NCI-H446 (cell line): ENCODE measurements at regions not wholly inside any gene's neighbourhood (a gene's known extent, or its start where the extent isn't known, plus 50 kb on each side); places are given as distances from the start of the nearest gene placed in this dataset.
"Not testable (repeated sequence)": the region's sequence is repeated elsewhere in the genome, so short reads cannot be mapped to it uniquely, and the experiment has no call there.

Experiments
- DNase-seq, 2 experiments: peaks; one replicate each; lab custom pipeline; 2025; lab: John Stamatoyannopoulos, UW

DNA sequence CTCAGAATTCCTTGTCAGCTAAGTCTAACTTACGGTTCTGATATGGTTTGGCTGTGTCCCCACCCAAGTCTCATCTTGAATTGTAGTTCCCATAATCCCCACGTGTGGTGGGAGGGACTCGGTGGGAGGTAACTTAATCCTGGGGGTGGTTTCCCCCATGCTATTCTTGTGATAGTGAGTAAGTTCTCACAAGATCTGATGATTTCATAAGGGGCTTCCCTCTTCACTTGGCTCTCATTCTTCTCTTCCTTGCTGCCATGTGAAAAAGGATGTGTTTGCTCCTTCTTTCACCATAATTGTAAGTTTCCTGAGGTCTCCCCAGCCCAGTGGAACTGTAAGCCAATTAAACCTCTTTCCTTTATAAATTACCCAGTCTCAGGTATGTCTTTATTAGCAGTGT is 163.0 kb downstream of the PMAIP1 start:
- not testable (repeated sequence) for DNase-seq

DNA sequence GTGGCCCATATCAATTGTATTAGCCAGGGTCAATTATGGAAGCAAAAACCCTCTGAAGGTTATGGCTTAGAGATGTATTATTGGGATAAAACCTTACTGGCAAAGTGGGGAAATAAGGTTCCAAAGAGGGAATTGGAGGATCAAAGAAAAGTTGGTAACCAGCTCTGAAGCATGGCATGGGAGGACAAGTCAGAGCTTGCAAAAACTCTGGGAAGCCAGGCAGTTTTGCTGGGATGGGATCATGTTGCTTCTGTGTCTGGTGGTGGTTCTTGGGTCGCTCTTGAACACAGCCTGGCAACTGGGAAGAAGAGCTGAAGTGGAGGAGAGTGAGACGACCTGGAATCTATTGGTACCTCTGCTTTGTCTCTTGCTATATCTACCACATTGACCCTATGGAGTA is 162.6 kb downstream of the PMAIP1 start:
- DNase-seq = no peak

DNA sequence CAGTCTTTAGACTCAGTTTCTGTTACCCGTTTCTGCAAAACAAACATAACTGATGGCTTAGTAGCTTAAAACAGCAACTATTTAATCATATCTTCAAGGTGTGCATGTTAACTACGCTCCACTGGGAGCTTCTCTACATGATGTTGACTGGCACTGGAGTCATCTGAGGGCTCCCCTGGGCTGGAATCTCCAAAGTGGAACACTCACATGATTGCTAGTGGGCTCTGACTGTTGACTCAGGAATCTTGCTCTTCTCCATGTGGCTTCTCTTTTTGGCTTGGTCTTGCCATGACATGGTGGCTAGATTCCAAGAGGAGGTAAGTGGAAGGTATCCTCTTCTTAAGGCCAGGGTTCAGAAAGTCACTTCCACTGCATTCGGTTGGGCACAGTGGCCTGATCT is 160.8 kb downstream of the PMAIP1 start:
- DNase-seq = no peak

DNA sequence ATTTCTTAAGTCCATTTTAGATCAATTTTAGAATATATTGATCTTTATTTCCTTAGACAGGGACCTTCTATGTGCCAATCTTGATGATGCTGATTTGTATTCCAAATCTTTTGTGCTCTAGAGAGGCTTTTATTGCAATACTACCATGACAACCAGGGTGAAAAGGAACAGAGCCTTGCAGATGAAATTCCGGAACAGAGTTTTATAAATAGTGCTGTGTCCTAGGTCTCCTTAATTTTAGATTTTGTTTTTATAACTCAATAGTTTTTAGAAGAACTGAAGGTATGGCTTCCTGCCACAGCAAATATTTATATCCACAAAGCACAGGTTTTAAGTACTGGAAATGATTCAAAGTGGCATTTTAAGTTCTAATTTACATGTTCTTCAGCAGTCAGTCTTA is 160.2 kb downstream of the PMAIP1 start:
- DNase-seq = no peak

DNA sequence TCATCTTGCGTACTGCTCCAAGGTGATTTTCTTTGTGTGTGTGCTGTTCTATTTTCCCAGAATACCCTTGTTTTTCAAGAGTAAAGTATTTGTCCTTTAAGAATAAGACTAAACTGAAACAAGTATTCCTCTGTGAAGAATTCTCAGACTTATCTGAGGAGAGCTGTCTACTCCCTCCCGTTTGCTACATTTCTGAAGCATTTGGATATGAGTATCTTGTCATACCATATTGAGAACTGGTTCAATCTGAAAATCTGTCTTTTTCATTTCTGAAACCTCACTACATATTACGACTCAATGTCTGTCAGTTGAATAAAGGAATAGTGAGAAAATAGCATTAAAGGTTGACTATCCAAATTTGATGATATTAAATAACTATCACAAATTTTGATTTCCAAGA is 159.4 kb downstream of the PMAIP1 start:
- no peak for DNase-seq

DNA sequence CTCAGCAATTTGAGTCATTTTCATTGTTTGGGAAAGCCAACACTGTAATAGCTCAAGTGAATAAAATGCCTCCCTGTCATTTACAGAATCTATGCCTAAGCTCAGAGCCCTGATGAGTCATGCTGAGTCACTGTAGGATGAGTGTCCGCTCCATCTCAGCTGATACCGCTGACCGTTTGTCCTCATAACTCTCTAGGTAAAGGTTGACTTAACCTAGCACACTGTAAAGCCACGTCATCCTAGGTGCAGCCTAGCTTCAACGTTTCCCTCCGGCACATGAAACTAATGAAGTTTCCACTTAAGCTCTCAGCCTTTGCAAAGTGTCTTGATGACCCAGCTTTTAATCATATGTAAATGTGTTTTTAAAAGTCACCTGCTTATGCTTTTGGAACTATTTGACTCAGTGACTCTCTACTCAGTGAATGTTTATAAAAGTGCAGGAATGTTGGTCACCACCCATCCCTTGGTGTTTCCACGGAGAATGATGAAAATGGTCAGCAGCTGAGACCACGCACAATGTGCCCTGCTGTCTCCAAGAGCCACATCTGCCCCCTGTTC is 154.0 kb downstream of the PMAIP1 start:
- no peak for DNase-seq

DNA sequence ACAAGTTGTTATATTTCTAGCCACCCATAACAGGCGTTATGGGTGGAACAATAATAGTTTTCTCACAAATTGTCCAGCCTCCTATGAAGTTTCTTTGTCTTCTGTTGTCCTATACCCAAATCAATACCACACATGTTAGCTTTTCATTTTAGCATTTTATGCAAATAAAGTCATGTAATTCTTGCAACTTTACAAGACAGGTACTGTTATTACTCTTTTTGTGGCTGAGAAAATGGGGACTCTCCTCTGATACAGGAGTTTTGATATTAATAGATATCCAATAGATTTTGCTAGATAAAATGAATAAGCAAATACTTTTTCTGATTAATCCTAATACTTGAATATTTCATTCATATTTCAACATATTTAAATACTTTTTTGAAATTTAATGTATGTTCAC is 151.0 kb downstream of the PMAIP1 start:
- no peak for DNase-seq

DNA sequence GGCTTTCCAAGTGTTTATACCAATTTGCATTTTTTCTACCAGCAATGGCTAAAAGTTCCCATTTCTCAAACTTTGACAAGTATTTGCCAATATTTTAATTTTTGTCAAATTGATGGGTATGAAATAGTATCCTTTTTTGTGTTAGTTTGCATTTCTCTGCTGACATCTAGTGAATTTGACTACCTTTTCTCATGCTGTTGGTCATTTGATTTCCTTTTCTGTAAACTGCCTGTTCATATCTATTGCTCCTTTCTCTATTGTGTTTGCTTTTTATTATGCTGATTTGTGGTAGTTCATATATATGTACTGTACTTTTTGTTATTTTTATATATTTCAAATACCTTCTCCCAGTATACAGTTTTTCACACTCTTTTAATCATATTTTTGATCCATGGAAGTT is 149.4 kb downstream of the PMAIP1 start:
- DNase-seq = no peak

DNA sequence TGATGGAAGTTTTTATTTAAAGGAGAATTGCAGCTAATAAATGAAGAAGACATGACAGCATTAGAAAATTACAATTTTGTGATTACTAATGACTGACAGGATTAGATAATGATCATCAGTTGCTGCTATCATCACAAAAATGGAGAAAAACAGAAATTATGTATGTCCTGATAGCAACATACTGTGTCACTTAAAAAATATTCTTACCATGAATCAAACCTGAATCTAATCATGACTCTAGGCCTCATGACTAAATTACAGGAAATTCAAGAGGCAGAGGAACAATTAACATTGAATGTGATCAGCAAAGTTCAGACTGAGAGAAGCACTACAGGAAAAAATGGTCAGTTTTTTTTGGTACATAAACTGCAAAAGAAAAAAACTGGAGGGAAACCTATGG is 147.8 kb downstream of the PMAIP1 start:
- DNase-seq = no peak

DNA sequence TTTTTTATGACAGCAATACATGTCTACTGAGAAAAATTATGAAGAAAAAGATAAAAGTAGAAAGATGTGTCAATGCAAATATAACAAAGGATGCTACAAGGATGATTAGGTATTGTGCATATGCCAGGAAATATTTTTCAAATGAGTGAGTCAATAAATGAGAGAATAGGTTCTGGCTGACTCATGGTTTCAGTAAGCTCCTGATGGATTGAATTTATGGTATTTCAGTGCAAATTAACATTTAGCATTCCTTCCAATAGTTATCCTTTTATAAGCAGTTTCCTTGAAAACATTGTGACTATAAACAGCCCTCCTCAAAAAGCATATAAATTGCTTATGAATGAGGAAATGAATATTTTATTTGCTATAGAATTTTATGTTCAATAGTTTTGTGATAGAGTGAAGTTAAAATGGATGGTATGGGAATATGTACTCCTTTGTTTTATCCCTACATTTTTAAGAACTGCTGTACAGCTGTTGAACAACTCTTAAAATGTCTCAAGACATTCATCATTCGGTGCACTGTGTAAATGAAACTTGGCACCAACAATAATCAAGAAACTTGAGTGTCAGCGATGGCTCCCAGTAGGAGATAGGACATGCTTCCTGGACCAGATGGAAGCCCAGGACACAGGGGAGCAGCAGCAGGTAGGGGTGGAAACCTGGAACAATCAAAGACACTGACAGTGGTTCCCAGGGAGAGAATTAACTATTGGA is 144.7 kb downstream of the PMAIP1 start:
- peak in 1 of 2 experiments; percentile 33 for DNase-seq

DNA sequence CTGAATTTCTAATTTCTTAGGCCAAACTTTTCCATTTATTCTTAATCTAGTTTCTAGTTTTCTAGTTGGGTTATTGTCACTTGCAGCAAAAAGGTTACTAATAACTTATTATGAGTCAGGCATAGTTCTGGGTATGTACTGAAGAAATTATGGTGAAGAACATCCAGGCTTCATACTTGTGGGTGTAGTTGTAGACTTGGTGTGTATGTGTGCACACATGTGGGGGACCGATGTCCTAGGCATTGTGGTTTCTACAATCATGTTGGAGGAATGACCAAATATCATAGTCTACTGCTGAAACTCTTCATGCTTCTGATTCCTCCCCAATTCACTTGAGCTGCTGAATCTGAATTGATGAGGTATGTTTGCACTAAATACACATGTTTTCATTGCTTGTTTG is 141.2 kb downstream of the PMAIP1 start:
- no peak for DNase-seq

DNA sequence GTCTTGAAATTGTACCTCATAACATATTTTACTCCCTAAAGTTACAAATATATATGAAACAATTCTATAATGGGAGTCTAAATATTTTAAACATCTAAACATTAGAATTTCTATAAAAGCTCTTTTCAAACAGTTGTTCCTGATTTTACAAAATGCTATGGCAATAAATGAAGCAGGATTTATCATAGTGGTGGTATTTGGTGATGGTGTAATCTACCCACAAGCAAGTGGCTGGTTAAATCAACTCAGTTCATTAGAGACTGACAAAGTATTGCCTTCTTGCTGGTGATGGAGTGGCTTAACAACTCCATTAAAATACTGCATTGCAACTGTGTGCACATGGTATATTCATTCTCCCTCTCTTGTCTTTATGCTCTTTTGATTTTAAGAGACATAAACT is 138.9 kb downstream of the PMAIP1 start:
- no peak for DNase-seq

DNA sequence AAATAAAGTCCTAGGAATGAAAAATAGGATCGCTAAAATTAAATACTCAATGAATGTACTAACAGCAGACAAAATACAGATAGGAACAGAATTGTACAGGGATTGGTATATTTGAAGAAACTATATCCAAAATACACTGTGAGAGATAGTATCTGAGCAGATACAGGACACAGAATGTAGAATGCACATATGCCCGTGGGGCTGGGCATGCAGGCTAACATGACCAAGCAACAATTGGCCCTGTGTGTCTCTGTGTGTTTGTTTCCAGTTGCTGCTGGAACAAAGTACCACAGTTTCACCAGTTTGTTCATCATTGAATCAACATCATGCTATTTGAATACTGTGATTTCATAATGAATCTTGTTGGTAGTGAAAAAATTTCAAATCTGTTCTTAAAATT is 127.6 kb downstream of the PMAIP1 start:
- no peak for DNase-seq

DNA sequence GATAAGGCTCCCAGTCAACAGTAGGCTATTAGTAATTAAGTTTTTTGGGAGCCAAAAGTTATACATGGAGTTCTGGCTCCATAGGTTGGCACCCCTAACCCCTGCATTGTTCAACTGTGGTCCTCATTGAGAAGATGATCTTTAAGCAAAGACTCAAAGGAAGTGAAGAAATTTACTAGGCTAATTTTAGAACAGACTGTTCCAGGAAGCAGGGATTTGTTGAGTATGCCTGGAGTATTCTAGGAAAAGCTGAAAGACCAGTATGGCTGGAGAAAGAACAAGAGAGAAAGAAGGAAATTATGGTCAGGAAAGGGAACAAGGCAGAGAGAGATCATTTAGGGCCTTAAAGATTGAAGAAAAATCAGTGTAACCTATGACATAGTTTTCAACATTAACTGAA is 125.1 kb downstream of the PMAIP1 start:
- no peak for DNase-seq

DNA sequence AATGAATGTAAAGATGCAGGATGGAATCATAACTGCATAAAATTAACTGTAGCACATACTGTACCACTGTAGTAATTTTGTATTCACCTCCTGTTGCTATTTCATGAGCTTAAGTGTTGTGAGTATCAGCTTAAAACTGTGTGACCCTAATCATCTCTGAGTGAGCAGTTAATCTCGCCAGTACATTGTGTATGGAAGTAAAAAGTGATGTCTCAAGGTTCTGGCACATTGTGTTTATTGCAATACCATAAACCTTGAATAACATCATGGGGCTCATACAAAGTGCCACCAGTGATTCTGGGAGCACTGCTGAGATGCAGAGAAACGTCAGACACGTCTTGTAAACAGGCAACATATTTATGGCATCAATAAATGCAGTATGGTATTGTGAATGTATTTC is 124.5 kb downstream of the PMAIP1 start:
- no peak for DNase-seq

DNA sequence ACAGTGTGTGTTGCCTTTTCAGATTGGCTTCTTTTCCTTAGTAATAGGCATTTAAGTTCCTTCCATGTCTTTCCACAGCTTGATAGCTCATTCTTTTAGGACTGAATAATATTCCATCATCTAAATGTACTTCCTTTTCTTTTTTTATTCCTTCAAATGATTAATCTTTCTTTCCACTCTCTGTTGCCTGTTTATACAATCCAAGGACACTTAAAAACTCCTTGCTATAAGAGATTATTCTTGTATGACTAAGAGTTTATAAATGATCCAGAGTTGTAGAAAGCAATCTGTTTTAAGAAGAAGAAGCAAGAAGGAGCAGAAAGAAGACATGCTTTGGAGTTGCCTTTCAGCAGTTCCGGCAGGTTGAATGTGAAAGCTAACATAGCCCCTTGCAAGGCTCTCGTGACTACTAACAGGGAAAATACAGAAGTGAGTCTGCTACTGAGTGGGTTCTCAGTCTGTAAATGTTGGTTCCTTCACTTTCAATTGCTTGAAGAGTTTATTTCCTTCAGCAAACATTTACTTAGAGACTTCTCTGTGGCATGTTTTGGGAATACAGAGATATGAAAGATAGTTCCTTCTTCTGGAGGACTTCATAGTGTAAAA is 123.0 kb downstream of the PMAIP1 start:
- DNase-seq = no peak

DNA sequence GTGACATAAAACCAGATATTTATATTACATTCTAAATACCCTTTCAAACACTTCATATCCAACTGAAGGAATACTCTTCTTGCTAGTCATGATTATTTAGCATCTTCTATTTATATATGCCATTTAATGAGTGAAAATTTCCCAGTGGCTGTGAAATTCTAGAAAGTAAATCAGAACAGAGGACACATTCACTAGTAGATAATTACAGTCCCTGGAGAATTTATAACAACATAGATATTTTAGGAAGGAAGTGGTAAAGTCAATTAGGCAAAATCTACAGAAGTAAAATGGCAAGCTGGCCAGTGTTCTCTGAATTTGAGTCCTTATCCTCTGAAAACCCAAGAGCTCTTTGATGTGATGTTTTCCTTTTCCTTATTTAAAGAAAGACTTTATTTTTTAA is 121.8 kb downstream of the PMAIP1 start:
- no peak for DNase-seq

DNA sequence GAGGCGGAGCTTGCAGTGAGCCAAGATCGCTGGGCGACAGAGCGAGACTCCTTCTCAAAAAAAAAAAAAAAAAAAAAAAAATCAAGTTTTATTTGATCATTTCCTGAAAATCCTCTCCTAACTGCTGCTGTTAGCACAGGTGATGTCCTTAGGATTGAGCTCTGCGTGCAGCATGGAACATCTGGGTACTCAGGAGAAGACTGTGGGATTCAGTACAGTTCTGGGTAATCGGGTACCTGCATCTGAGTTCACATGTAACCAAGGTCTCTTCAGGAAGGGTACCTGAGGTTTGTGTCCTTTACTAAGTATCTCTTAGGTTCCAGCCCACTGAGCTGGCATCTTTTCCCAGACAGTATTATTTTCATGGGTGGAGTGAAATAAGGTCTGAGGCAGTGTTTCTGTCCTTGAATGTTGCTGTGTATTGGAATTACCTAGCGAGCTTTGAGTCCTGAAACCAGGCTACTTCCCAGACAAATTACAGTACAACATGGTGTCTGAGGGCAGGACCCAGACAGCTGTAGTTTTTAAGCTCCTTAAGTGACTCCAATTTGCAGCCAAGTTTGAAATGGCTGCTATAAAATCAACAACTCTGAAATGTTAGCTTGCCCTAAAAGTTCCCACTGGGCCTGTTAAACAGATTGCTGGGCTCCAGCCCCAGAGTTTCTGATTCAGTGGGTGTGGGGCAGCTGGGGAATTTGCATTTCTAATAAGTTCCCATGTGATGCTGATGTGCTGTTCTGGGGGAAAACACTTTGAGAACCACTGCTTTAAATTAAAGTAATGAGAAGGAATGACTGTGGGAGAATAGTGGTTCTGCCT is 120.5 kb downstream of the PMAIP1 start:
- no peak for DNase-seq

DNA sequence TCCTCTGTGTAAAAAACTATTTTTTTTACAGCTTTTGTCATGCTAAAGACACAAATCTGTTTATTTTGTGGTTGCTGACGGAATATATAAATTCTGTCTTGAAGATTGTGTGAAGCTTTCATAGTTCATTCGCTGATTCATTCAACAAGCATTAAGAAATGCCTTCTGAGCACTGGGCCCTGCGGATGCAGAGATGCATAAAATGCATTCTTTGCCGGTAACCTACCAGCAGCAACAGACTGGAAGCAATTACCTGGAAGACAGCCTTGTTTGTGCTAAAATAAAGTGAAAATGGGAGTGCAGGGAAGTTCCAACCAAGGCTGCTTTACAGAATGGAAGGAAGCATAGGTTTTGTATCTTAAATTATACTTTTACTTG is 119.7 kb downstream of the PMAIP1 start:
- DNase-seq = no peak

DNA sequence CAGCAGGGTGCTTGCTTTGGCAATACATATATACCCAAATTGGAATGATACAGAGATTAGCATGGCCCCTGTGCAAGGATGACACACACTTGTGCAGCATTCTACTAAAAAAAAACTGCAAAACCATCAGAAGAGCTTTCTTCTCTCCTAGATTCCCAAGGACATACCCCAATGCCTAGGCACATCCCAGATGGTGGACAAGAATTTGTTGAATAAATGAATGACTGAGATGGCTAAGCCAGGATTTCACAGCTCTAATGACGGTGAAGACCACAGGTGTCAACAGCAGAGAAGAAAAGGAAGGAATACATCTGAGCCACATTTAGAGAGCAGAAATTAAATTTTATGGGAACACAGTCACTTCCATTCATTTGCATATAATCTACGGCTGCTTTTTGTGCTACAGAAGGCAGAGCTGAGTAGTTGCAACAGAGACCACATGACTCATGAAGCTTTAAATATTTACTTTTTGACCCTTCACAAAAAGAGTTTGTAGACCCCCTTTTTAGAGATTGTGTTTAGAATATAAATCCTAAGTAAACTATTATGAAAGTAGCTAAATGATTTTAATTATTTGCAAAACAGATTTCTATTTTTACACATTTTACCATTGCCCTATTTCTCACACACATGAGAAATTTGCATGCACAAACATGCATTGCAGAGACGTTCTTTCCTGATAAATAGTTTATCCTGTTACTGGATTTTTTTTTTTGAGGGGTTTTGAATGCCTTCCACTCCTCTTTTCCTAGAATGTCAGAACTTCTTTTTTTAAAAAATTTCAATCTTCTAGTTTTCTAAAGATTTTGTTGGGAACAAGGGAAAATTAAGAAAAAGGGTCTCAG is 119.0 kb downstream of the PMAIP1 start:
- DNase-seq = no peak

DNA sequence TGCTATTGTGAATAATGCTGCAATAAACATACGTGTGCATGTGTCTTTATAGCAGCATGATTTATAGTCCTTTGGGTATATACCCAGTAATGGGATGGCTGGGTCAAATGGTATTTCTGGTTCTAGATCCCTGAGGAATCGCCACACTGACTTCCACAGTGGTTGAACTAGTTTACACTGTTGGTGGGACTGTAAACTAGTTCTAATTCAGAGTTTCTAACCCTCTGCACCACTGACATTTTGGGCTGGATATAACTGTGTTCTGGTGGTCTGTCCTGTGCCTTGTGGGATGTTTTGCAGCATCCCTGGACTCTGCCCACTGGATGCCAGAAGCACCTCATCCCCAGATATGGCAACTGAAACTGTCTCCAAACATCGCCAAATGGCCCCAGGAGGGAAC is 118.3 kb downstream of the PMAIP1 start:
- not testable (repeated sequence) for DNase-seq

DNA sequence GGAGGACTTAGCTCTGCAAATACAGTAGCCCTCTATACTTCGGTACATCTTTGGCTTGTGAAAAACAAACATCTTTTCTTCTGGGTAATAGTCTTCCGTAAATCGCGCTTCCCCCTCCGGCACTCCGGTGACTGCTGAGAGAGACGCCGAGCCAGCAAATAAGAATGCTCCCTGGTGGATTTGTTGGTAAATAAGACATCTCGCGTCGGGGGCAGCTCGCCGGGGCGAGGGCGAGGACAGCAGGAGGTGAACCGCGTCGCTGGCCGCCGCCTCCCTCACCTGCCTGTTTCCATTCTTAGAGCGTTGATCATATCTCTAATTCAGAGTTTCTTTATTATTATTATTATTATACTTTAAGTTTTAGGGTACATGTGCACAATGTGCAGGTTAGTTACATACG is 117.6 kb downstream of the PMAIP1 start:
- no peak for DNase-seq
